Embryonic facial prominence (tissue), 1 donor: ENCODE measurements at regions not wholly inside any gene's neighbourhood (a gene's known extent, or its start where the extent isn't known, plus 50 kb on each side); places are given as distances from the start of the nearest gene placed in this dataset.

Experiments
- DNase-seq: peaks from one replicate; pipeline ENCODE4 v3.0.0-alpha.2; 2016; ENCODE audit errors: extremely low spot score

- no peak for DNase-seq
Observed at GRCh38 chr4:126827669-126828068, 805.1 kb upstream of the INTU start.

- DNase-seq = no peak
Observed at GRCh38 chr4:126834854-126835253, 797.9 kb upstream of the INTU start.

- DNase-seq = no peak
Observed at GRCh38 chr4:126838941-126839679, 793.6 kb upstream of the INTU start.

GRCh38 chr4:126843492-126844067 is 789.2 kb upstream of the INTU start:
- DNase-seq = no peak

GRCh38 chr4:126850286-126850685 is 782.5 kb upstream of the INTU start:
- DNase-seq = no peak

GRCh38 chr4:126851391-126851790 is 781.4 kb upstream of the INTU start:
- DNase-seq = no peak

- DNase-seq = no peak
Observed at GRCh38 chr4:126853715-126854114, 779.0 kb upstream of the INTU start.

GRCh38 chr4:126856906-126857305 is 775.9 kb upstream of the INTU start:
- no peak for DNase-seq

GRCh38 chr4:126859314-126859713 is 773.4 kb upstream of the INTU start:
- no peak for DNase-seq

- DNase-seq = no peak
Observed at GRCh38 chr4:126859872-126860271, 772.9 kb upstream of the INTU start.

GRCh38 chr4:126860308-126860707 is 772.4 kb upstream of the INTU start:
- DNase-seq = no peak

GRCh38 chr4:126869967-126870366 is 762.8 kb upstream of the INTU start:
- no peak for DNase-seq

GRCh38 chr4:126871810-126872209 is 760.9 kb upstream of the INTU start:
- DNase-seq = no peak

- no peak for DNase-seq
Observed at GRCh38 chr4:126874533-126874932, 758.2 kb upstream of the INTU start.

GRCh38 chr4:126888968-126889367 is 743.8 kb upstream of the INTU start:
- DNase-seq = no peak

- DNase-seq = no peak
Observed at GRCh38 chr4:126890383-126890782, 742.4 kb upstream of the INTU start.

- no peak for DNase-seq
Observed at GRCh38 chr4:126890994-126891393, 741.8 kb upstream of the INTU start.

- DNase-seq = no peak
Observed at GRCh38 chr4:126894963-126895362, 737.8 kb upstream of the INTU start.

- DNase-seq = no peak
Observed at GRCh38 chr4:126895988-126896570, 736.7 kb upstream of the INTU start.

GRCh38 chr4:126897038-126897437 is 735.7 kb upstream of the INTU start:
- DNase-seq = no peak

- DNase-seq = no peak
Observed at GRCh38 chr4:126898815-126899214, 733.9 kb upstream of the INTU start.

GRCh38 chr4:126899331-126899801 is 733.4 kb upstream of the INTU start:
- no peak for DNase-seq

- DNase-seq = no peak
Observed at GRCh38 chr4:126906466-126906865, 726.3 kb upstream of the INTU start.
